SK-N-MC (cell line): ENCODE measurements at regions not wholly inside any gene's neighbourhood (a gene's known extent, or its start where the extent isn't known, plus 50 kb on each side); places are given as distances from the start of the nearest gene placed in this dataset.

Experiments
- EZH2 ChIP-seq: fragments of 200-600 bp; sonication (generic); IDR thresholded peaks from one replicate; pipeline ENCODE4 v1.6.1; 2017; ENCODE audit warnings: antibody characterized with exemption
- FOXP2 ChIP-seq: optimal IDR thresholded peaks from 2 replicates; pipeline ENCODE3; 2011; ENCODE audit warnings: mild to moderate bottlenecking, moderate library complexity; ENCODE audit not compliant: insufficient read depth; ENCODE audit errors: extremely low read length, control extremely low read depth
- POLR2AphosphoS5 ChIP-seq: IDR thresholded peaks from 2 replicates; pipeline ENCODE4 v1.6.1; 2012; ENCODE audit warnings: mild to moderate bottlenecking, low read depth, low read length, borderline replicate concordance

GRCh38 chr1:29767769-29768425, 531.6 kb downstream of the PTPRU start:
- no peak for TF ChIP-seq POLR2AphosphoS5
- TF ChIP-seq EZH2, result no peak
- TF ChIP-seq FOXP2, result no peak
